Mammary epithelial cell (primary cell): ENCODE measurements at regions not wholly inside any gene's neighbourhood (a gene's known extent, or its start where the extent isn't known, plus 50 kb on each side); places are given as distances from the start of the nearest gene placed in this dataset.

Source experiments
- EZH2 ChIP-seq: IDR thresholded peaks from 2 replicates; pipeline ENCODE4 v1.6.1; 2012; ENCODE audit warnings: low read length, inconsistent platforms, borderline replicate concordance
- TF ChIP-seq, protein P1 (sequence below), 2 donors: IDR thresholded peaks in 1 of 2; conservative IDR thresholded peaks in 1 of 2; 2 replicates each; pipeline ENCODE4 v1.5.1; 2011 to 2012; ENCODE audit warnings: inconsistent platforms in 2 of 2, low read length in 2 of 2, mild to moderate bottlenecking in 2 of 2, control low read depth in 1 of 2, low read depth in 1 of 2; ENCODE audit not compliant: insufficient read depth in 1 of 2; ENCODE audit errors: extremely low read depth in 1 of 2

DNA sequence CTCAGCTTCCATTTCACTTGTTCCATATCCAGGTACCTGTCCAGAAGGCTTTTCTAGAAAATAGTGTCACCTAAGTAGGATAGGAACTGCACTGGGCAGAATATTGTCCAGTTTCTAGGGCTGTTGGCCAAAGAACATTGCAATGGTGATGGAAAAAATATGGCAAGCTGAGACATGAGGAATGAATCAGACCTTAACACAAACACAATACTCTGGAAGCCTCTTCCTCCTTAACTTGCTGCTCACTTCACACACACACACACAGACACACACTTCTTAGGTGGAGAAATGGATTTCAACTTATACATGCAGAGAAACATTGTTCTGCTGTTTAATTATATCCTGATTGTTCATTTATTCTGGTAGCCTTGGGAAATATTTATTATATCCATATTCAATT lies 203.0 kb upstream of the RGS17 start:
- TF ChIP-seq, protein P1, sequence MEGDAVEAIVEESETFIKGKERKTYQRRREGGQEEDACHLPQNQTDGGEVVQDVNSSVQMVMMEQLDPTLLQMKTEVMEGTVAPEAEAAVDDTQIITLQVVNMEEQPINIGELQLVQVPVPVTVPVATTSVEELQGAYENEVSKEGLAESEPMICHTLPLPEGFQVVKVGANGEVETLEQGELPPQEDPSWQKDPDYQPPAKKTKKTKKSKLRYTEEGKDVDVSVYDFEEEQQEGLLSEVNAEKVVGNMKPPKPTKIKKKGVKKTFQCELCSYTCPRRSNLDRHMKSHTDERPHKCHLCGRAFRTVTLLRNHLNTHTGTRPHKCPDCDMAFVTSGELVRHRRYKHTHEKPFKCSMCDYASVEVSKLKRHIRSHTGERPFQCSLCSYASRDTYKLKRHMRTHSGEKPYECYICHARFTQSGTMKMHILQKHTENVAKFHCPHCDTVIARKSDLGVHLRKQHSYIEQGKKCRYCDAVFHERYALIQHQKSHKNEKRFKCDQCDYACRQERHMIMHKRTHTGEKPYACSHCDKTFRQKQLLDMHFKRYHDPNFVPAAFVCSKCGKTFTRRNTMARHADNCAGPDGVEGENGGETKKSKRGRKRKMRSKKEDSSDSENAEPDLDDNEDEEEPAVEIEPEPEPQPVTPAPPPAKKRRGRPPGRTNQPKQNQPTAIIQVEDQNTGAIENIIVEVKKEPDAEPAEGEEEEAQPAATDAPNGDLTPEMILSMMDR (conservative IDR thresholded peaks at IDR 0.05 in 1 of 2, IDR thresholded peaks at IDR 0.05 in 1 of 2; ENCODE audit: extremely low read depth in 1 of 2, insufficient read depth in 1 of 2, low read depth in 1 of 2, low read length in 2 of 2), result no peak
- TF ChIP-seq EZH2, result no peak
